ENCODE measurements at regions not wholly inside any gene's neighbourhood (a gene's known extent, or its start where the extent isn't known, plus 50 kb on each side); places are given as distances from the start of the nearest gene placed in this dataset.

DNA sequence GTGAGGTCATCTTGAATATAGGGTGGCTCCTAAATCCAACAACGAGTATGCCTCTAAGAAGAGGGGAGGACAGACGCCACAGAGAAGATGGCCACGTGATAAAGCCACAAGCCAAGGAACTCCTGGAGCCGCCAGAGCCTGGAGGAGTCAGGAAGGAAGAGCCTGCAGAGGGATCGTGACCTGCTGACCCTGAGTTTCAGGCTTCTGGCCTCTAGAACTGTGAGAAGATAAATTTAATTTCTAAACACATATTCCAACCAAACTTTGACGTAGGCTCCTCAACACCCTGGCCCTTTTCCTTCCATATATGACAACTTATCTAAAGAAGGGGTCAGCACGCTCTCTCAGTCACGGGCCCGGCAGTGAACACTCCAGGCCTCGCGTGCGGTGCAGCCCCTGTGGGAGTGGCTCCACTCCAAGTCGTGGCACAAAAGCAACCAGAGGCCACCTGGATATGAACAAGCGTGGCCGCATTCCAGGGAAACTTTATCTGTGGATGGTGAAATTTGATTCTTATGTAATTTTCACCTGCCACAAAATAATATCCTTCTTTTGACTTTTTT lies 138.6 kb upstream of the AJAP1 start:
- DNase-seq (ENCODE audit: low read depth, low spot score) = no peak
- no peaks in the 10 kb centered on the region for H3K9me3 ChIP-seq (ENCODE audit: insufficient read depth, low read length)
- TF ChIP-seq ZNF274 (IDR thresholded peaks at IDR 0.05; ENCODE audit: low read depth, low read length) = no peak
- no peak for TF ChIP-seq YY1 (IDR thresholded peaks at IDR 0.05; ENCODE audit: insufficient read depth, insufficient read length)
- TF ChIP-seq SUZ12 (IDR thresholded peaks at IDR 0.05; ENCODE audit: extremely low read depth, insufficient read depth, insufficient read length) = no peak

DNA sequence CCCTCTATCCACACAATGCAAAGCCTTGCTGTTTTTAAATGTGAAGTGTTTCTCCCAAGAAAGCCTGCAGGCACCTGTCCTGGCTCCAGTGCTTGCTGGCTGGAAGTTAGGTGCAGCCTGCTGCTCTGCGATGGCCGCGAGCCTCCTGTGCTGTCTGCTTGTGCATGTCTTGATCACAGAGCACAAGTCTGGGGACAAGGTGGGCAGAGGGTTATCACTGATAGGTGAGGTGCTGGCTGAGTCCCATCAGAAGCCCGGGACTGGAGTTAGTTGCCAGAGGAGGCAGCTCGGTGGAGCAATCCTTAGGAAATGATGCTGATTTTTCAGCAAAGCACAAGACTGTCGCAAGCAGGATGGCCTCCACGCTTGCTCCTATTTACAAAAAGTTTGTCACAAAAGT lies 137.8 kb upstream of the AJAP1 start:
- DNase-seq (ENCODE audit: low read depth, low spot score) = no peak
- Histone ChIP-seq H3K4me3 (ENCODE audit: insufficient read length, low read depth) (no peak overlapping the region), H3K9ac (ENCODE audit: insufficient read length, low read depth) (no peak overlapping the region), H3K36me3 (ENCODE audit: insufficient read depth, insufficient read length, low read length) (no peaks in the 10 kb centered on the region), H3K9me3 (ENCODE audit: insufficient read depth, low read length) (no peaks in the 10 kb centered on the region), H3K27me3 (ENCODE audit: insufficient read depth, insufficient read length) (no peaks in the 10 kb centered on the region), H3K4me1 (ENCODE audit: insufficient read depth, insufficient read length) (peaks cover 3% of the 10 kb centered on the region)
- TF ChIP-seq SUZ12 (IDR thresholded peaks at IDR 0.05; ENCODE audit: extremely low read depth, insufficient read depth, insufficient read length) (no peak), ZNF274 (IDR thresholded peaks at IDR 0.05; ENCODE audit: low read depth, low read length) (no peak), YY1 (IDR thresholded peaks at IDR 0.05; ENCODE audit: insufficient read depth, insufficient read length) (no peak)

More for the DNA sequence above, 138.6 kb upstream of the AJAP1 start:
- H3K4me3 ChIP-seq (ENCODE audit: insufficient read length, low read depth) = no peak overlapping the region
- no peaks in the 10 kb centered on the region for H3K27me3 ChIP-seq (ENCODE audit: insufficient read depth, insufficient read length)
- no peaks in the 10 kb centered on the region for H3K36me3 ChIP-seq (ENCODE audit: insufficient read depth, insufficient read length, low read length)
- H3K4me1 ChIP-seq (ENCODE audit: insufficient read depth, insufficient read length) = peaks cover 3% of the 10 kb centered on the region
- no peak overlapping the region for H3K9ac ChIP-seq (ENCODE audit: insufficient read length, low read depth)

DNA sequence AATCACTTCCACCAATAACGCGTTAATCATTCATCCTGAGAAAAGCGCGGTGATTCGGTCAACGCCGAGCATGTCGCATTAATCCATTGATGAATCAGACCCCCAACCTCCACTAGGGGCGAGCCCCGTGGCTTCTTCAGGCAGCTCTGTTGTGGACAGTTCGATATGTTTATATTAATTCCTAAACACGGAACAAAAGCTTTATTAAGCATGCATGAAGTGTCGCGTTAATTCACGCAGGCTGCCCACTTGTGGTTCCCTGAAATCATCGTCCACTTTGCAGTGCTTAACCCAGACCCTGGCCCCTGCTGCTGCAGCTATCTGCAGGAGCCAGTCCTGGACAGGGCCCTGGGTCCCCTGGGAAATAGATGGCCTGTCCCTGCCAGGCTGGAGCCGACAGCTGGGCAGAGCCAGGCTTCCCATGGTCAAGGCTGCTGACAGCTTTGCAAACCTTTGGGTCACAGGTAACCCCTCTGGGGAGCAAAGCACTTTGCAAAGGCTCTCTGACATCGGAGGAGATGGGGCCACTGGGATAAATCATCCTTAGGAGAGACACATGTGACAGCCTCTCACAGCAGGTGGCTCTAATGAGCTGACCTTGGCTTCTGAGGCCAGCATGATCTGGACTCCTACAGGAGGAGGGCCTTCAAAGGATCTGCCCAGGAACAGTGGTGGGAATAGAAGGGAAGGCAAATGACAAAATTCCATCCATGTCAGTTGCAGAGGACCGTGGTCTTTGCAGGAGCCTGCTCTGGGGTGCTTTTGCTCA lies 137.0 kb upstream of the AJAP1 start:
- H3K36me3 ChIP-seq (ENCODE audit: insufficient read depth, insufficient read length, low read length) = no peaks in the 10 kb centered on the region
- H3K9ac ChIP-seq (ENCODE audit: insufficient read length, low read depth) = no peak overlapping the region
- H3K4me3 ChIP-seq (ENCODE audit: insufficient read length, low read depth) = no peak overlapping the region
- TF ChIP-seq SUZ12 (IDR thresholded peaks at IDR 0.05; ENCODE audit: extremely low read depth, insufficient read depth, insufficient read length) (no peak), YY1 (IDR thresholded peaks at IDR 0.05; ENCODE audit: insufficient read depth, insufficient read length) (no peak), ZNF274 (IDR thresholded peaks at IDR 0.05; ENCODE audit: low read depth, low read length) (no peak)
- no peaks in the 10 kb centered on the region for H3K27me3 ChIP-seq (ENCODE audit: insufficient read depth, insufficient read length)
- H3K9me3 ChIP-seq (ENCODE audit: insufficient read depth, low read length) = no peaks in the 10 kb centered on the region
- H3K4me1 ChIP-seq (ENCODE audit: insufficient read depth, insufficient read length) = peaks cover 3% of the 10 kb centered on the region
- no peak for DNase-seq (ENCODE audit: low read depth, low spot score)

- Histone ChIP-seq H3K9ac (ENCODE audit: insufficient read length, low read depth) (no peak overlapping the region), H3K9me3 (ENCODE audit: insufficient read depth, low read length) (no peaks in the 10 kb centered on the region), H3K36me3 (ENCODE audit: insufficient read depth, insufficient read length, low read length) (no peaks in the 10 kb centered on the region), H3K4me3 (ENCODE audit: insufficient read length, low read depth) (no peak overlapping the region), H3K27me3 (ENCODE audit: insufficient read depth, insufficient read length) (no peaks in the 10 kb centered on the region), H3K4me1 (ENCODE audit: insufficient read depth, insufficient read length) (no peaks in the 10 kb centered on the region)
- DNase-seq (ENCODE audit: low read depth, low spot score) = no peak
- TF ChIP-seq YY1 (IDR thresholded peaks at IDR 0.05; ENCODE audit: insufficient read depth, insufficient read length) (no peak), SUZ12 (IDR thresholded peaks at IDR 0.05; ENCODE audit: extremely low read depth, insufficient read depth, insufficient read length) (no peak), ZNF274 (IDR thresholded peaks at IDR 0.05; ENCODE audit: low read depth, low read length) (no peak)
Measured at GRCh38 chr1:4518621-4519020, 135.8 kb upstream of the AJAP1 start.

- Histone ChIP-seq H3K9me3 (ENCODE audit: insufficient read depth, low read length) (no peaks in the 10 kb centered on the region), H3K4me1 (ENCODE audit: insufficient read depth, insufficient read length) (peaks cover 1% of the 10 kb centered on the region), H3K27me3 (ENCODE audit: insufficient read depth, insufficient read length) (no peaks in the 10 kb centered on the region), H3K4me3 (ENCODE audit: insufficient read length, low read depth) (no peak overlapping the region), H3K36me3 (ENCODE audit: insufficient read depth, insufficient read length, low read length) (no peaks in the 10 kb centered on the region), H3K9ac (ENCODE audit: insufficient read length, low read depth) (no peak overlapping the region)
- no peak for TF ChIP-seq YY1 (IDR thresholded peaks at IDR 0.05; ENCODE audit: insufficient read depth, insufficient read length)
- no peak for TF ChIP-seq SUZ12 (IDR thresholded peaks at IDR 0.05; ENCODE audit: extremely low read depth, insufficient read depth, insufficient read length)
- TF ChIP-seq ZNF274 (IDR thresholded peaks at IDR 0.05; ENCODE audit: low read depth, low read length) = no peak
- no peak for DNase-seq (ENCODE audit: low read depth, low spot score)
Measured at GRCh38 chr1:4519954-4520353, 134.5 kb upstream of the AJAP1 start.

- Histone ChIP-seq H3K9me3 (ENCODE audit: insufficient read depth, low read length) (no peaks in the 10 kb centered on the region), H3K36me3 (ENCODE audit: insufficient read depth, insufficient read length, low read length) (no peaks in the 10 kb centered on the region), H3K9ac (ENCODE audit: insufficient read length, low read depth) (no peak overlapping the region), H3K27me3 (ENCODE audit: insufficient read depth, insufficient read length) (no peaks in the 10 kb centered on the region), H3K4me1 (ENCODE audit: insufficient read depth, insufficient read length) (peaks cover 1% of the 10 kb centered on the region), H3K4me3 (ENCODE audit: insufficient read length, low read depth) (no peak overlapping the region)
- TF ChIP-seq ZNF274 (IDR thresholded peaks at IDR 0.05; ENCODE audit: low read depth, low read length) (no peak), SUZ12 (IDR thresholded peaks at IDR 0.05; ENCODE audit: extremely low read depth, insufficient read depth, insufficient read length) (no peak), YY1 (IDR thresholded peaks at IDR 0.05; ENCODE audit: insufficient read depth, insufficient read length) (no peak)
- no peak for DNase-seq (ENCODE audit: low read depth, low spot score)
Measured at GRCh38 chr1:4523551-4523950, 130.9 kb upstream of the AJAP1 start.

GRCh38 chr1:4526747-4527146 lies 127.7 kb upstream of the AJAP1 start:
- H3K4me1 ChIP-seq (ENCODE audit: insufficient read depth, insufficient read length) = peaks cover 1% of the 10 kb centered on the region

More at GRCh38 chr1:4526747-4527146, 127.7 kb upstream of the AJAP1 start:
- no peak overlapping the region for H3K9ac ChIP-seq (ENCODE audit: insufficient read length, low read depth)
- TF ChIP-seq ZNF274 (IDR thresholded peaks at IDR 0.05; ENCODE audit: low read depth, low read length) (no peak), SUZ12 (IDR thresholded peaks at IDR 0.05; ENCODE audit: extremely low read depth, insufficient read depth, insufficient read length) (no peak), YY1 (IDR thresholded peaks at IDR 0.05; ENCODE audit: insufficient read depth, insufficient read length) (no peak)
- H3K36me3 ChIP-seq (ENCODE audit: insufficient read depth, insufficient read length, low read length) = no peaks in the 10 kb centered on the region
- no peak for DNase-seq (ENCODE audit: low read depth, low spot score)
- H3K27me3 ChIP-seq (ENCODE audit: insufficient read depth, insufficient read length) = no peaks in the 10 kb centered on the region
- no peaks in the 10 kb centered on the region for H3K9me3 ChIP-seq (ENCODE audit: insufficient read depth, low read length)
- no peak overlapping the region for H3K4me3 ChIP-seq (ENCODE audit: insufficient read length, low read depth)

Measured in NT2/D1 (cell line).